Stomach (tissue), 4 donors: ENCODE measurements at regions not wholly inside any gene's neighbourhood (a gene's known extent, or its start where the extent isn't known, plus 50 kb on each side); places are given as distances from the start of the nearest gene placed in this dataset.
"Not testable (repeated sequence)": the region's sequence is repeated elsewhere in the genome, so short reads cannot be mapped to it uniquely, and the experiment has no call there.

ENCODE experiments used
- CTCF ChIP-seq, 7 experiments: fragments of 450-650 bp in 4 of 7; fragments of 200-600 bp in 3 of 7; sonication (generic) in 3 of 7; IDR thresholded peaks; one replicate each; pipeline ENCODE4 v1.5.1; 2016 to 2019; ENCODE audit warnings: antibody characterized with exemption in 7 of 7, control low read depth in 2 of 7, mild to moderate bottlenecking in 1 of 7
- POLR2A ChIP-seq, 4 donors: fragments of 450-650 bp; IDR thresholded peaks; one replicate each; pipeline ENCODE4 v1.6.1; 2016; ENCODE audit warnings: antibody characterized with exemption in 4 of 4, control low read depth in 2 of 4, mild to moderate bottlenecking in 1 of 4, moderate library complexity in 1 of 4

DNA sequence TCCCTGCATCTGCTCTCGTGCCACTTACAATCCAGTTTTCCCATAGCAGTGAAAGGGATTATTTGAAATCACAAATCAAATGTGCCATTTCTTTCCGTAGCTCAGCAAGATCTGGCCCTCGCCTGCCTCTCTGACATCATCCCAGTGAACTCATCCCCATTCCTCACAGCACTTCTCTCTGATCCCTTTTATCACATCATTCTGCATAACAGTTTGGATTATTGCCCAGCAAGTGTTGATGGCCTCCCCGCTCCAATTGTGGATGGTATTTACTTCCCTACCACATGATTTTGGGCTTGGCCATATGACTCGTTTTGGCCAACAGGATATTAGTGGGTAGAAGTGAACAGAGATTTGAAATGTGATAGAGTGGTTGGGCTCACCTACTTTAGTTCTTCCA, 185.0 kb downstream of the NPIPA7 start:
- not testable (repeated sequence) for TF ChIP-seq POLR2A, CTCF (IDR thresholded peaks at IDR 0.05)
